OCI-LY1 (cell line): ENCODE measurements at regions not wholly inside any gene's neighbourhood (a gene's known extent, or its start where the extent isn't known, plus 50 kb on each side); places are given as distances from the start of the nearest gene placed in this dataset.
"Not testable (repeated sequence)": the region's sequence is repeated elsewhere in the genome, so short reads cannot be mapped to it uniquely, and the experiment has no call there.

ENCODE experiments used
- H2AFZ ChIP-seq: fragments of 200-600 bp; sonication (generic), shearing (Covaris generic); 2 replicates; pipeline ENCODE4 v1.6.0; 2014; ENCODE audit warnings: antibody characterized with exemption, mild to moderate bottlenecking, low read length
- H3F3A ChIP-seq: fragments of 200-600 bp; sonication (generic), shearing (Covaris generic); 2 replicates; pipeline ENCODE4 v1.6.0; 2014; ENCODE audit warnings: mild to moderate bottlenecking, antibody characterized with exemption, low read length, moderate library complexity; ENCODE audit not compliant: insufficient read depth
- H3K27ac ChIP-seq: fragments of 200-600 bp; sonication (generic); 2 replicates; pipeline ENCODE4 v1.5.1; 2014; ENCODE audit warnings: low read length, mixed run types, mild to moderate bottlenecking, low read depth; ENCODE audit not compliant: poor library complexity, severe bottlenecking
- H3K27me3 ChIP-seq: fragments of 200-600 bp; sonication (generic); 2 replicates; pipeline ENCODE4 v1.6.0; 2014; ENCODE audit warnings: antibody characterized with exemption, mild to moderate bottlenecking, low read length, moderate library complexity; ENCODE audit not compliant: insufficient read depth
- H3K36me3 ChIP-seq: fragments of 200-600 bp; sonication (generic); 2 replicates; pipeline ENCODE4 v1.6.1; 2014; ENCODE audit warnings: mild to moderate bottlenecking, antibody characterized with exemption, low read length, moderate library complexity, mixed read lengths; ENCODE audit not compliant: insufficient read depth
- H3K4me1 ChIP-seq: fragments of 200-600 bp; sonication (generic); 2 replicates; pipeline ENCODE4 v1.5.1; 2014; ENCODE audit warnings: mild to moderate bottlenecking, low read length, moderate library complexity; ENCODE audit not compliant: insufficient read depth, severe bottlenecking
- H3K4me2 ChIP-seq: fragments of 200-600 bp; sonication (generic), shearing (Covaris generic); 2 replicates; pipeline ENCODE4 v1.6.1; 2014; ENCODE audit warnings: low read length
- H3K4me3 ChIP-seq: fragments of 200-600 bp; sonication (generic); 2 replicates; pipeline ENCODE4 v1.5.1; 2014; ENCODE audit warnings: low read length, low read depth, mild to moderate bottlenecking, mixed read lengths; ENCODE audit not compliant: poor library complexity, severe bottlenecking
- H3K79me2 ChIP-seq: fragments of 200-600 bp; shearing (Covaris generic); 2 replicates; pipeline ENCODE4 v1.6.1; 2016; ENCODE audit warnings: mixed run types, low read length, mixed read lengths; ENCODE audit not compliant: insufficient read depth
- H3K9ac ChIP-seq: fragments of 200-600 bp; sonication (generic), shearing (Covaris generic); 2 replicates; pipeline ENCODE4 v1.6.1; 2014; ENCODE audit warnings: mild to moderate bottlenecking, low read length, mixed read lengths
- H3K9me2 ChIP-seq: fragments of 200-600 bp; sonication (generic), shearing (Covaris generic); 2 replicates; pipeline ENCODE4 v1.6.1; 2014; ENCODE audit warnings: low read depth, mild to moderate bottlenecking, low read length, mixed read lengths
- H3K9me3 ChIP-seq: fragments of 200-600 bp; shearing (Covaris generic); 2 replicates; pipeline ENCODE4 v1.6.1; 2014; ENCODE audit warnings: low read length, mixed read lengths
- H4K20me1 ChIP-seq: fragments of 200-600 bp; sonication (generic), shearing (Covaris generic); 2 replicates; pipeline ENCODE4 v1.6.0; 2016; ENCODE audit warnings: mild to moderate bottlenecking, low read length; ENCODE audit not compliant: insufficient read depth
- EZH2 ChIP-seq: fragments of 200-600 bp; sonication (generic), shearing (Covaris generic); IDR thresholded peaks from 2 replicates; pipeline ENCODE4 v1.8.0; 2017; ENCODE audit warnings: borderline replicate concordance, mixed run types, mild to moderate bottlenecking, antibody characterized with exemption, low read length, moderate library complexity, mixed read lengths
- TF ChIP-seq, protein P1 (sequence below): fragments of 200-600 bp; sonication (generic), shearing (Covaris generic); IDR thresholded peaks from 2 replicates; pipeline ENCODE4 v1.5.1; 2017; ENCODE audit warnings: mild to moderate bottlenecking, antibody characterized with exemption, low read length, moderate library complexity, mixed read lengths

DNA sequence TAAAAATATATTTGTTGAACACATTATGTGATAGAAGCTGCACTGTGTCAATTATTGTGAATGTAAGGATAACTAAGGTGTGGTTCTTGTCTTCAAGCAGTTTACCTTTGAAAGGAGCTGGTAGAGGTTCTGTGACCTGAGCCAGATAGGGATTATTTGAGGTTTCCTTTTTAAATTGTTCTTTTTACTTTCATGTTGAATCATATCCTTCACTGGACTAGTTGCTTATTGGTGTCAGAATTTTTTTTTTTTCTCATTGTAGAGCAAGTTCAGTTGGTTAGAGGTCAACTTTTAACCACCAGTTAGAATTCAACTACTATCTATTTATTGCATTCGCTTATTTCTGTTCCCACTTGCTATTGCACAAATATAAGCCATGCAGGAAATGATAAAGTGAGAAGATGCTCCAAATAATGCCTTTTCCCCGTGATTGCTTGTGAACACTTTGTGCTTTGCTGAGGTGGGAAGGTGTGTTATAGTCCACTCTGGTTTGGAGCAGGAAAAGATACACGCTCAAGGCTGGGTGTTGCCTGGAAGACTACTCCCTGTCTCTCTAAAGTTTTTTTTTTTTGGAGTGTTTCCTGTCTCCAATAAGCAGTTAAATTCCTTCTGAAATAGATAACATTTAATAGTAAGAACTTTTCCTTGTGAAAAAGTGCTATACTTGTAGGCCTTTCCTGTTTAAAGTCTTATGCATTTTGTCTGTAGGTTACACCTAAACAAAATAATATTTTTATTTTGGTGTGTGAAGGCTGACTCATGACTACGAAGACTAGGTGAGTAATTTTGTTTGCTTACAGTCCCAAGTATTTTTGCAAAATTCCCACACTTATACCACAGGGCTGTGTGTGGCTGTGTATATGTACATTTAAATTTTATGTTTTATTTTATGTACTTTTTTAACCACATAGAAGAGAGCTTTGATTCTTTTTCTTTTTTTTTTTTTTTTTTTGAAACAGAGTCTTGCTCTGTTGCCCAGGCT lies 83.8 kb upstream of the LCORL start:
- Histone ChIP-seq H3K4me1 (no peaks in the 10 kb centered on the region), H3K27ac (no peak overlapping the region), H3K36me3 (no peaks in the 10 kb centered on the region), H3K27me3 (no peaks in the 10 kb centered on the region), H4K20me1 (no peaks in the 10 kb centered on the region), H2AFZ (no peak overlapping the region), H3K79me2 (no peaks in the 10 kb centered on the region), H3K4me2 (no peak overlapping the region), H3K4me3 (no peak overlapping the region), H3K9me2 (no peaks in the 10 kb centered on the region), H3K9me3 (no peaks in the 10 kb centered on the region), H3K9ac (no peak overlapping the region), H3F3A (no peaks in the 10 kb centered on the region)
- TF ChIP-seq EZH2: no peak
- TF ChIP-seq, protein P1, sequence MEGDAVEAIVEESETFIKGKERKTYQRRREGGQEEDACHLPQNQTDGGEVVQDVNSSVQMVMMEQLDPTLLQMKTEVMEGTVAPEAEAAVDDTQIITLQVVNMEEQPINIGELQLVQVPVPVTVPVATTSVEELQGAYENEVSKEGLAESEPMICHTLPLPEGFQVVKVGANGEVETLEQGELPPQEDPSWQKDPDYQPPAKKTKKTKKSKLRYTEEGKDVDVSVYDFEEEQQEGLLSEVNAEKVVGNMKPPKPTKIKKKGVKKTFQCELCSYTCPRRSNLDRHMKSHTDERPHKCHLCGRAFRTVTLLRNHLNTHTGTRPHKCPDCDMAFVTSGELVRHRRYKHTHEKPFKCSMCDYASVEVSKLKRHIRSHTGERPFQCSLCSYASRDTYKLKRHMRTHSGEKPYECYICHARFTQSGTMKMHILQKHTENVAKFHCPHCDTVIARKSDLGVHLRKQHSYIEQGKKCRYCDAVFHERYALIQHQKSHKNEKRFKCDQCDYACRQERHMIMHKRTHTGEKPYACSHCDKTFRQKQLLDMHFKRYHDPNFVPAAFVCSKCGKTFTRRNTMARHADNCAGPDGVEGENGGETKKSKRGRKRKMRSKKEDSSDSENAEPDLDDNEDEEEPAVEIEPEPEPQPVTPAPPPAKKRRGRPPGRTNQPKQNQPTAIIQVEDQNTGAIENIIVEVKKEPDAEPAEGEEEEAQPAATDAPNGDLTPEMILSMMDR: no peak

DNA sequence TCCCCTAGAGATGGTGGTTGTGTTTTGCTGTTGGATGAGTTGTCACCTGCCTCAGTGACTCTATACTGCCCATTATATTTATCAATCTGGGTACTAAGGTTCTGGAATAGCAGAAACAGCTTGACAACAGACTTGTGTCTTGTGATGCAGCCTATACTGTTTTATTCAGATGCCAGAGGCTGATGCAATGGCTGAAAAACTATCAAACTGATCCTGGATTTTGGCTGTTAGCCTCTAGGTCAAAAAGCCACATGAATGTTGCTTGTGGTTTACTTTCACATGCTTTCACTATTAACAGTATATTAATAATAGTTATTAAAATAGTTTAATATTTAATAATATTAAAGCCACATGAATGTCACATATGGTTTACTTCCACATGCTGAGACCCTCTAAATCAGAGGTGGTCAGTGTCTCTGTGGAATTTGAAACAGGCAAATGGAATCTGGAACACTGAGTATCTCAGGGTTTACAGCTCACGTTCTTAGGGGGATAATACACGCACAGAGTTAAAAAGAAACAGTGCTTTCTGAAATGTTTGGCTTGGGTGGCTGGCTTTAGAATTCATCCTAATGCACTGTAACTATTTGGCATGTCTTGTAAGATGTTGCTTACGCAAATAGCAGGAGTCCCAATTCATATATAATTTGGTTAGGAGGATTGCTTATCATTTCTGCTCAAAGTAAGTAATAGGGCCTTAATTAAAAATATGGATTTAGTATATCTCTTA lies 82.5 kb upstream of the LCORL start:
- Histone ChIP-seq H3F3A (no peaks in the 10 kb centered on the region), H3K27me3 (no peaks in the 10 kb centered on the region), H3K4me3 (no peak overlapping the region), H3K9ac (no peak overlapping the region), H2AFZ (no peak overlapping the region), H3K79me2 (no peaks in the 10 kb centered on the region), H3K4me1 (no peaks in the 10 kb centered on the region), H3K9me3 (no peaks in the 10 kb centered on the region), H3K9me2 (no peaks in the 10 kb centered on the region), H3K36me3 (no peaks in the 10 kb centered on the region), H3K4me2 (no peak overlapping the region), H3K27ac (no peak overlapping the region), H4K20me1 (no peaks in the 10 kb centered on the region)
- TF ChIP-seq, protein P1: no peak
- TF ChIP-seq EZH2: no peak

GRCh38 chr4:18100657-18101056 lies 79.1 kb upstream of the LCORL start:
- H3K36me3 ChIP-seq: no peaks in the 10 kb centered on the region
- no peaks in the 10 kb centered on the region for H3K27me3 ChIP-seq
- no peaks in the 10 kb centered on the region for H3F3A ChIP-seq
- no peak for TF ChIP-seq EZH2
- TF ChIP-seq, protein P1: no peak
- no peaks in the 10 kb centered on the region for H3K4me1 ChIP-seq
- no peaks in the 10 kb centered on the region for H3K79me2 ChIP-seq
- no peak overlapping the region for H3K27ac ChIP-seq
- no peaks in the 10 kb centered on the region for H3K9me3 ChIP-seq
- H3K4me3 ChIP-seq: no peak overlapping the region
- no peaks in the 10 kb centered on the region for H3K9me2 ChIP-seq
- no peaks in the 10 kb centered on the region for H4K20me1 ChIP-seq
- H2AFZ ChIP-seq: no peak overlapping the region
- no peak overlapping the region for H3K9ac ChIP-seq
- H3K4me2 ChIP-seq: no peak overlapping the region

- not testable (repeated sequence) for H3K27ac ChIP-seq, H3K36me3 ChIP-seq, H3F3A ChIP-seq, H2AFZ ChIP-seq, H3K9me2 ChIP-seq, H3K4me1 ChIP-seq, H3K4me3 ChIP-seq, H3K79me2 ChIP-seq, H3K4me2 ChIP-seq, H3K9ac ChIP-seq, H4K20me1 ChIP-seq, H3K9me3 ChIP-seq, H3K27me3 ChIP-seq
Observed at GRCh38 chr4:18090447-18090846, 68.9 kb upstream of the LCORL start.
